ENCODE measurements at regions not wholly inside any gene's neighbourhood (a gene's known extent, or its start where the extent isn't known, plus 50 kb on each side); places are given as distances from the start of the nearest gene placed in this dataset.

DNA sequence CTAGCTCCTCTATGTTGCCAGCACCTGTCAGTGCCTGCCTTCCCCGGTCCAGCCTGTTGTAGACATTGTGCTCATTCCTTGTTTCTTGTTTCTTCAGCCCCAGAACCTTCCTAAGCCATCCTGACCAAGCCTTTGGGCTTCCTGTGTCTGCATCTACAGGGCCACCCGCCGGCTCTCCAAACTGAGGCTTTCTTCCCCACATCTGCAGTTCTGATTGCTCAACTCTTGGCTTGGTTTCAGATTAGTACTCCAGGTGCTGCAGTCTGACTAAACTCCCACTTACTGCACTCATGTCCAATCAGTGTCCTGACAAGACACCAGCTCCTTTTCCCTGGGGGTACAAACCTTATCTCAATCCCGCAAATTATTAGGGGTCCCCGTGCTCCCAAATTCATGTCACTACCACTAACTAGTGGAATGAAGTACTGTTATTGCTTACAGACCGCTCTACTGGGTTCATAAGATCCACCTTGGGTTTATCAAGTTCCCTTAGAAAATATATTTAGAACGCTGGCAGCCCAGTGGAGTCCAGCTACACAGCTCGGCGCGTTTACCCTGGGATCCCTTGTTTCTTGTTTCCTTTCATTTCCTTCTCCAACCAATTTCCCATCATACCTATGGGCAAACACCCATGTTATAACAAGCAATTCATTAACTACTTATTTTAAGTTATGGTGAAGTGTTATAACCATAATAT lies 114.2 kb upstream of the TJP1 start:
- ChIA-PET CTCF (interaction anchor here (2.8 kb wide), 1 partner anchor 11 kb away, joined by 15 read pairs; no protein-coding TSS in a partner anchor), POLR2A (no interaction called here)
- no peaks in the 10 kb centered on the region for H3K27me3 ChIP-seq (ENCODE audit: control insufficient read depth, insufficient read depth, low read length)
- H3K4me3 ChIP-seq (ENCODE audit: low read depth, low read length), result no peak overlapping the region
- TF ChIP-seq CTCF (IDR thresholded peaks at IDR 0.05; ENCODE audit: low read depth, low read length), result no peak
- H3K9me3 ChIP-seq (ENCODE audit: control insufficient read depth, insufficient read depth, low read length), result peaks cover 8% of the 10 kb centered on the region; the same call in 1 of the 2 replicates
- DNase-seq (ENCODE audit: low read depth, low spot score), result no peak
- H3K27ac ChIP-seq (ENCODE audit: low read depth, low read length), result no peak overlapping the region

DNA sequence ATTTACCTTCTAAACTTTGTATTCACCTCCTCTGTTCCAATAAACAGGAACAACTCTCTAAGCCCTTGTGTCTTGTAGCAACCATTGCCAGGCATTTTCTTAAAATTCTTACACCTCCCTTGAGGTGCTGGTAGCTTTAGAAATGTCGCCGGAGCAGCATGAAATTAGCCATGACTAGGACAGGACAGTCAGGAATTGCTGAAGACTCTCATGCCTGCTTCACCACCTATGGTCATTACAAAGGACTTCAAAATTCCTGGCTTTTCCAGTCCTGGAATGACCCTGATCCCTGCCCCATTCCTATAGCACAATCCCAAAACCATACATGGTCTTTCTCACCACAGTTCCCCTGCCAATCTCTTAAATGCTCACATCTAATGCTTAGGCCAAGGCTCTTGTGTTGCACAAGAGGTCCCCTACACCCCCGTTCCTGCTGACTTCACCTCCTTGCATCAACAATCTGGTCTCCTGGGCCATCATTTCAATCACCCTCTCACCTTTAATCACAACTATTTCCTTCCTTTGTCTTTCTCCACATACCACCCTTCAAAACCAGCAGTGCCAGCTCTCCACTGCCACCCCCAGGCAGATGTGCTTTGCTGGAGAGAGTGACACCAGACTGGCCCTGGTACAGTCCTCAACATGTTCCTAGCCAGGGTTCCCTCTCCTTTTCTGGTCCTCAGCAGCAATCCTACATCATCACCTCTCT lies 113.2 kb upstream of the TJP1 start:
- H3K27me3 ChIP-seq (ENCODE audit: control insufficient read depth, insufficient read depth, low read length), result no peaks in the 10 kb centered on the region
- no peak for DNase-seq (ENCODE audit: low read depth, low spot score)
- no peak overlapping the region for H3K27ac ChIP-seq (ENCODE audit: low read depth, low read length)
- CTCF ChIA-PET, result interaction anchor here (2.8 kb wide), 1 partner anchor 10 kb away, joined by 15 read pairs; no protein-coding TSS in a partner anchor
- POLR2A ChIA-PET, result no interaction called here
- H3K9me3 ChIP-seq (ENCODE audit: control insufficient read depth, insufficient read depth, low read length), result peaks cover 8% of the 10 kb centered on the region; the same call in 1 of the 2 replicates
- H3K4me3 ChIP-seq (ENCODE audit: low read depth, low read length), result no peak overlapping the region
- 0 out of 2 replicates have a peak, but pooled peaks have one; percentile 10 for TF ChIP-seq CTCF (IDR thresholded peaks at IDR 0.05; ENCODE audit: low read depth, low read length)

- no peak overlapping the region for H3K27ac ChIP-seq (ENCODE audit: low read depth, low read length)
Measured at GRCh38 chr15:29934251-29934650, 112.0 kb upstream of the TJP1 start.

DNA sequence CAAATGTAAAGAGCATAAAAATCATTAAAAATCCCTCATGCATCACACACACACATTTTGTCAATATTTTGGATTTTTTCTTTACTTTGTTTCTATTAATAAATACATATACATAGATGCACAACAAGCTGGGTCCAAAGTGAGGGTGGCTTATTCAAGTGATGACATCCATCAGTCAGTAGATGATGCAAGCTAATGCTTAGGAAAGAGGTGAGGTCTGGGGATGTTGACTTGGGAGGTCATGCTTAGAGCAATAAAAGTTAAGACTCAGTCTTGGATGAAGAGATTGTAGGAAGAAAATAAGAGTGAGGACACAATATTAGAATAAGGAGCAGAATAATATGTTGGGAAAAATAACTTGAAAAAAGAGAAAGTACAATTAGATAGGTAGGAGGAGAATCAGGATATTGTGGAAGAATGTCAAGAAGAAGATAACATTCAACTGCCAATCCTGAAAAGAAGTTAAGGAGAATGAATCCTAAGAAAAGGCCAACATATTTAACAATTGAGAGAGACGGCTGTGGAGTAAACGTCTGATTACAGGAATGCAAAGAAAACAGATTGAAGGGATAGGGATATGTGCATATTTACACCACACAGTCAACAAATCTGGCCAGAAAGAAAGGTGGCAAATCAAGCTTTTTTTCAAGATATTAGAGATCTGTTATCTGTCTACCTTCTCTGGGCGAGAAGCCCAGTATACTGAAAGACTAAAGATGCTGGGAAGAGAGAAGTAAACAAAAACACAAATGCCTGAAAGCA lies 111.0 kb upstream of the TJP1 start:
- Histone ChIP-seq H3K4me3 (ENCODE audit: low read depth, low read length) (no peak overlapping the region), H3K9me3 (ENCODE audit: control insufficient read depth, insufficient read depth, low read length) (no peaks in the 10 kb centered on the region), H3K27ac (ENCODE audit: low read depth, low read length) (no peak overlapping the region), H3K27me3 (ENCODE audit: control insufficient read depth, insufficient read depth, low read length) (no peaks in the 10 kb centered on the region)
- no peak for TF ChIP-seq CTCF (IDR thresholded peaks at IDR 0.05; ENCODE audit: low read depth, low read length)
- POLR2A ChIA-PET, result interaction anchor here (0.6 kb wide), 1 partner anchor 8 kb away, joined by 4 read pairs; no protein-coding TSS in a partner anchor
- no peak for DNase-seq (ENCODE audit: low read depth, low spot score)
- CTCF ChIA-PET, result interaction anchor here (2.8 kb wide), 1 partner anchor 8 kb away, joined by 15 read pairs; no protein-coding TSS in a partner anchor

More at GRCh38 chr15:29934251-29934650, 112.0 kb upstream of the TJP1 start:
- Histone ChIP-seq H3K27me3 (ENCODE audit: control insufficient read depth, insufficient read depth, low read length) (no peaks in the 10 kb centered on the region), H3K9me3 (ENCODE audit: control insufficient read depth, insufficient read depth, low read length) (no peaks in the 10 kb centered on the region), H3K4me3 (ENCODE audit: low read depth, low read length) (no peak overlapping the region)
- TF ChIP-seq CTCF (IDR thresholded peaks at IDR 0.05; ENCODE audit: low read depth, low read length), result no peak
- ChIA-PET POLR2A (interaction anchor here (0.6 kb wide), 1 partner anchor 9 kb away, joined by 4 read pairs; no protein-coding TSS in a partner anchor), CTCF (interaction anchor here (2.8 kb wide), 1 partner anchor 9 kb away, joined by 15 read pairs; no protein-coding TSS in a partner anchor)
- DNase-seq (ENCODE audit: low read depth, low spot score), result no peak

Measured in AG04450 (cell line).